ENCODE measurements at regions not wholly inside any gene's neighbourhood (a gene's known extent, or its start where the extent isn't known, plus 50 kb on each side); places are given as distances from the start of the nearest gene placed in this dataset.

- Histone ChIP-seq H3K36me3 (no peaks in the 10 kb centered on the region), H3K27me3 (replicated peaks in 1 of 7) (peaks cover 0 to 20% (median 0%) of the 10 kb centered on the region in 7 donors), H3K4me1 (no peaks in the 10 kb centered on the region), H3K4me3 (no peak overlapping the region), H3K9me3 (peaks cover 0 to 6% (median 0%) of the 10 kb centered on the region in 8 donors), H3K27ac (no peak overlapping the region)
- intact Hi-C loops (cut with DNase I; ENCODE audit: low total_unique reads): no loop called here
- WGBS, 5 donors: 87 to 92% (median 89%) methylated on average over 12 of the region's 12 CpGs
- no peak for TF ChIP-seq CTCF (IDR thresholded peaks at IDR 0.05 in 8 of 11, conservative IDR thresholded peaks at IDR 0.05 in 3 of 11)
- no peak for TF ChIP-seq POLR2AphosphoS5 (IDR thresholded peaks at IDR 0.05)
- no peak for TF ChIP-seq POLR2A (IDR thresholded peaks at IDR 0.05)
- DNase-seq: no peak
Observed at GRCh38 chr18:78913395-78913794, 66.2 kb upstream of the SALL3 start.

GRCh38 chr18:78913830-78914231 lies 65.8 kb upstream of the SALL3 start:
- Histone ChIP-seq H3K9me3 (peaks cover 0 to 6% (median 0%) of the 10 kb centered on the region in 8 donors), H3K4me3 (no peak overlapping the region), H3K27me3 (replicated peaks in 1 of 7) (peaks cover 0 to 20% (median 0%) of the 10 kb centered on the region in 7 donors), H3K36me3 (no peaks in the 10 kb centered on the region), H3K27ac (no peak overlapping the region), H3K4me1 (no peaks in the 10 kb centered on the region)
- intact Hi-C loops (cut with DNase I; ENCODE audit: low total_unique reads): no loop called here
- TF ChIP-seq CTCF (IDR thresholded peaks at IDR 0.05 in 8 of 11, conservative IDR thresholded peaks at IDR 0.05 in 3 of 11): no peak
- TF ChIP-seq POLR2AphosphoS5 (IDR thresholded peaks at IDR 0.05): no peak
- no peak for TF ChIP-seq POLR2A (IDR thresholded peaks at IDR 0.05)
- DNase-seq: peak; percentile 65
- 83 to 91% (median 85%) methylated on average over 15 of the region's 15 CpGs for WGBS, 5 donors

GRCh38 chr18:78914249-78914935 lies 65.2 kb upstream of the SALL3 start:
- peak; percentile 54 for DNase-seq
- Histone ChIP-seq H3K9me3 (peaks cover 0 to 6% (median 0%) of the 10 kb centered on the region in 8 donors), H3K4me1 (no peaks in the 10 kb centered on the region), H3K36me3 (no peaks in the 10 kb centered on the region), H3K27ac (no peak overlapping the region), H3K4me3 (no peak overlapping the region), H3K27me3 (replicated peaks in 1 of 7) (peaks cover 0 to 20% (median 0%) of the 10 kb centered on the region in 7 donors)
- TF ChIP-seq POLR2AphosphoS5 (IDR thresholded peaks at IDR 0.05) (no peak), POLR2A (IDR thresholded peaks at IDR 0.05) (no peak), CTCF (IDR thresholded peaks at IDR 0.05 in 8 of 11, conservative IDR thresholded peaks at IDR 0.05 in 3 of 11) (no peak)
- intact Hi-C loops (cut with DNase I; ENCODE audit: low total_unique reads): no loop called here
- 61 to 80% (median 71%) methylated on average over 43 of the region's 43 CpGs for WGBS, 5 donors

GRCh38 chr18:78915446-78916008 lies 64.1 kb upstream of the SALL3 start:
- intact Hi-C loops (cut with DNase I; ENCODE audit: low total_unique reads): no loop called here
- Histone ChIP-seq H3K4me3 (no peak overlapping the region), H3K4me1 (no peaks in the 10 kb centered on the region), H3K27me3 (replicated peaks in 1 of 7) (peaks cover 0 to 20% (median 0%) of the 10 kb centered on the region in 7 donors), H3K27ac (no peak overlapping the region), H3K9me3 (peaks cover 0 to 6% (median 0%) of the 10 kb centered on the region in 8 donors), H3K36me3 (no peaks in the 10 kb centered on the region)
- no peak for DNase-seq
- TF ChIP-seq POLR2A (IDR thresholded peaks at IDR 0.05): no peak
- no peak for TF ChIP-seq POLR2AphosphoS5 (IDR thresholded peaks at IDR 0.05)
- WGBS, 5 donors: 86 to 89% (median 88%) methylated on average over 6 to 16 of the region's 16 CpGs

Measured in spleen (tissue), 11 donors.